ENCODE measurements at regions not wholly inside any gene's neighbourhood (a gene's known extent, or its start where the extent isn't known, plus 50 kb on each side); places are given as distances from the start of the nearest gene placed in this dataset.

DNA sequence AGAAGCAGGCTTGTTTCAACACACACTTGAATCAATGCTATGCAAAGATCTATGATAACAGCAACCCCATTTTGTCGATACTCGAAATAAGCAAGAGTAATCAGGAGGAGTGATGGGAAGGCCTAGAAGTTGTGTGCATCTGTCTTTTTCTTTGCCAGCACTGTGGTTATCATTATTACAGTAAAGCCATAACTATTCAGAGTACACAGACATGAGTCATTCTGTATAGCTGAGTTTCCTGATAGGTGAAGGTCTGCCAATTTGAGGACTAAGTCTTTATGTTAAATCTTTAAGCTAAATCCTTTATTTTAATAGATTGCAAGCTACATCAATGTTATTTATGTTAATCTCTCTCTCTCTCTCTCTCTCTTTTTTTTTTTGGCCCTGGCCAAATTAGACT, 1344.4 kb upstream of the CELF4 start:
- intact Hi-C loops (cut with DNase I), result no loop called here
- DNase-seq (no peak), ATAC-seq (ENCODE audit: poor library complexity) (no peak)

GRCh38 chr18:38902796-38903195, 1337.2 kb upstream of the CELF4 start:
- intact Hi-C loops (cut with DNase I), result no loop called here
- no peak for DNase-seq
- no peak for ATAC-seq (ENCODE audit: poor library complexity)

DNA sequence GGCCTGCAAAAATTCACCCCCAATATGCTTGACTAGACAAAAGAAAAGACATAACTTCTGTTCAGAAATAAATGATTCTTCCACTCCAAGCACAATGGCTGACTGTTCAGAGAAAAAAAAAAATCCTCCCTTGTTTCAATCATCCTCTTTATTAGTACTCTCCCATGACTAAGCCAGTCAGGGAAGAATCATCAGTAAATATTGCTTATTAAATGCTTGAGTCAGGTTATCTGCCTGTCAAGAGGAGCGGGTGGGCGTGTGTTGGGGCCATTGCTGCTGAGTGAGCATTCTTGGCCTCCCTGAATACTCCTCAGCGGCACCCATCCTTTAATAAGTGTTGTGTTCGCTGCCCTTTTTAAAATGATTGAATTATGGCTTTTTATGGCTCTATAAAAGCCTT, 1334.8 kb upstream of the CELF4 start:
- ATAC-seq (ENCODE audit: poor library complexity) (no peak), DNase-seq (no peak)
- intact Hi-C loops (cut with DNase I), result no loop called here

DNA sequence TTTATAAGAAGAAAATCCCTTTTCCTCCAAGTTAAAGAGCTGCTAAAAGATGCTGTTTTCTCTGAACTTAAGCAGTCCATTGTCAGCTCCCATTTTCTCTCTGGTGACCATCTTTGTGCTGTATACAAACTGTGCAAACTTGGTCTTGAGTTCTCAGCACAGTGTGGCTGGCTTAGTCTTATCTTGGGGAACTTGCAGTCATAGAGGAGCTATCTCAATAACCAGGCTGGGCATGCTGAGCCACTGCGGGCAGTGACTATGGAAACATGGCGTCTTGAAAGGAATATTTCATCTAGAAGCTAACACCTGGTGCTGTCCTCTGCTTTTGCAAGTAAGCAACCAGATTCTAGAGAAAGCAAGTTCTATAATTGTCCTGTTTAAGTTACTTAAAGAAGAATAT, 1334.4 kb upstream of the CELF4 start:
- intact Hi-C loops (cut with DNase I), result no loop called here
- DNase-seq, result no peak
- ATAC-seq (ENCODE audit: poor library complexity), result no peak

GRCh38 chr18:38899252-38899651, 1333.7 kb upstream of the CELF4 start:
- DNase-seq, result no peak
- no peak for ATAC-seq (ENCODE audit: poor library complexity)
- intact Hi-C loops (cut with DNase I), result no loop called here

DNA sequence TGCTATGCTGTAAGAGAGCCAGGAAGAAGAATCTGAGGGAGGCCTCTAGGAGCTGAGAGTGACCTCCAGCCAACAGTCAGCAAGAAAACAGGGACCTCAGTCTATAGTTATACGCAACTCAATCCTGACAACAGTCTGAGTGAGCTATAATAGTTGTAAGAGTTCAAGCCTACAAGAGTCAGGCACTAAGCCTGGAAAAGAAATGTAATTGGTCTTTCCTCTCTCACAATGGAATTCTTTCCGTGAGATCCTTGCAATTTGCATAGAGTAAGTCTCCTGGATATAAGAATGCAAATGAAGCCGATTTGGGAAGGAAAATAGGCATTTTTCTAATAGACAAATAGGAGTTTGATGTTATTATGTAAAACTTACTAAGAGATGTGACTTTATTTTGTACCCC, 1332.6 kb upstream of the CELF4 start:
- intact Hi-C loops (cut with DNase I), result no loop called here
- ATAC-seq (ENCODE audit: poor library complexity) (no peak), DNase-seq (no peak)

DNA sequence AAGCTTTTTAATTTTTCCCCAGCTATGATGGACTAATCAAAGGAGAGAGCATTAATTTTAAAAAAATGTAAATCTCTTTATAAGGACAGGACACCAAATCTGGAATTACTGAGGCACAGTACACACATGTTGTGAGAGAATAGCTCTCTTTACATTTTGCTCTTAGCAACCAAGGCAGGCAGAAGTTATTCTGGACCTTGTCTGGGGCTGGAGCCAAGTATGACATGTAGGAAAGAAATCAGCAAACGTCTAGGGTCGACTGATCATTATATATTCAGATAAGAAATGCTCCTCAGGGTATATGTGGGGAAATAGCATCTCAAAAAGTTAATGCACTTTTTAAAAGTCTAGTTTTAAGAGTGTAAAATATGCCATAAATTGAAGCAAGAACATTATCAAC, 1330.0 kb upstream of the CELF4 start:
- no peak for DNase-seq
- intact Hi-C loops (cut with DNase I), result no loop called here
- ATAC-seq (ENCODE audit: poor library complexity), result no peak

DNA sequence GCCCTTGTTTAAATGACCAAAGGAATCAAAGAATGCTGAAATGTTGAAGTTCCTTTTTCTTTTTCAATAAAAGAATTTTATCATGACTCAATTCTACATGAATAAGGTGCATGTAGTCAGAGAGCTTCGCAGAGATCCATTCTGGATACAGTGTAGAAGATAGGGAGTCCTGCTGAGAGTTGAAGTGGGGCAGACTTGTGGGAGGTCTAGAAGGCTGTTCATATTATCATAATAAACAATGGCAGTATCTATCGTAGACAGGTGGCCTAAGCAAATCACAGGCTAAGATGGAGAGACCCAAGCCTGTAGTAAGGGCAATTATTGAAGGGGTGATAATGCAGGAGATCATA, 1322.0 kb upstream of the CELF4 start:
- ATAC-seq (ENCODE audit: poor library complexity), result no peak
- DNase-seq, result no peak
- intact Hi-C loops (cut with DNase I), result no loop called here

DNA sequence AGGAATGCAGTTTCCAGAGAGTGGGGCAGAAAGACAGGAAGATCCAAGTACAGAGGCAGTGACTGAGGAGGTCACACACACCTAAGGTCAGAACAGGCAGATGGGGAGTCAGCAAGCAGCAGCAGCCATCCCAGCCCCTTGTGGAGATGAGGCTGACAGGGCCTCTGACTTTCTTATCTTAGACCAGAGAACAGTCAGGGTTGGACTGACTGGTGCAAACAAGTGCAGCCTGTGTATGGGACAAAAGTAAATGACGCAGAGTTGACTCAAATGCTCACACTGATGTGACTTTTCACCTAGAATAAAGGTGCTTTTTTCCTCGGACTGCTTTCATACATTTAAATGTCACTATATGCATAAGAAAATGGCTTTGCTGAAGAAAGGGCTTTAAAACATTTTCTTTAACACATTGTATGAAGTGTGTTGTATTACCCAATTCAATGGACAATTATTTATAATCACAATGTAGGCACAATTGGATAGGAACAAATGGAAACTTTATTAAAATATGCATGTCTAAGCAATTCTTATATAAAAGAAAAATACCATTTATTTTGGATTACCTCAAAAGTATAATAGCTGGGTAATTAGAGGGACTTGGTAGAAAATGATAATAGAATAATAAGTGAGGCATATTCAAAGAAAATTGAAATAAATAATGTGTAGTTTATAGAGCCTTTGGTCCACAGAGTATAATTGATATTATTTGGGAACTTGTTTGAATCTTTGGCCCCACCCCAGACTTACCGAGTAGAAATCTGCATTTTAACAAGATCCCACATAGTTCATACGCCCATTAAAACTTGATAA, 1321.5 kb upstream of the CELF4 start:
- no peak for DNase-seq
- ATAC-seq (ENCODE audit: poor library complexity), result no peak
- intact Hi-C loops (cut with DNase I), result no loop called here

- no peak for ATAC-seq (ENCODE audit: poor library complexity)
- intact Hi-C loops (cut with DNase I), result no loop called here
Observed at GRCh38 chr18:38886235-38886634, 1320.6 kb upstream of the CELF4 start.

GRCh38 chr18:38884050-38884449, 1318.5 kb upstream of the CELF4 start:
- no peak for DNase-seq
- ATAC-seq (ENCODE audit: poor library complexity), result no peak
- intact Hi-C loops (cut with DNase I), result no loop called here

More at GRCh38 chr18:38886235-38886634, 1320.6 kb upstream of the CELF4 start:
- DNase-seq, result no peak

GRCh38 chr18:38883111-38883510, 1317.5 kb upstream of the CELF4 start:
- intact Hi-C loops (cut with DNase I), result no loop called here
- no peak for ATAC-seq (ENCODE audit: poor library complexity)
- DNase-seq, result no peak

DNA sequence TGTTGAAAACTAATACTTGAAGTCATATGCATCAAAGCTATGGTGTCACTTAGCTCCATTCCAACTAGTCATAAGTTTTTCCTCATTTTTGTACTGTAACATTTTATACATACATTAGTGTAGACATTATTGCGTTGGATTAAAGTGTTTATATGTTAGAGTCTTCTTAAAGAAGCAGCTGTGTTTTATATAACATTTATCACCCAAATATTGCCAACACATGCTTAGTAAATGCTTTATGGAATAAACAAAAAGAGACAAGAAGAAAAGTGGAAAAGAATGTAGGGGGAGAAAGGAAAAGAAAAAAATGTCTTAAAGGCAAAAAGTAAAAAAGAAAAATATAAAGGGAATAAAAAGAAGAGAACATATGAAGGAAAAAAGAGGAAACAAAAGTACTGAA, 1314.3 kb upstream of the CELF4 start:
- ATAC-seq (ENCODE audit: poor library complexity), result no peak
- intact Hi-C loops (cut with DNase I), result no loop called here
- DNase-seq, result no peak

DNA sequence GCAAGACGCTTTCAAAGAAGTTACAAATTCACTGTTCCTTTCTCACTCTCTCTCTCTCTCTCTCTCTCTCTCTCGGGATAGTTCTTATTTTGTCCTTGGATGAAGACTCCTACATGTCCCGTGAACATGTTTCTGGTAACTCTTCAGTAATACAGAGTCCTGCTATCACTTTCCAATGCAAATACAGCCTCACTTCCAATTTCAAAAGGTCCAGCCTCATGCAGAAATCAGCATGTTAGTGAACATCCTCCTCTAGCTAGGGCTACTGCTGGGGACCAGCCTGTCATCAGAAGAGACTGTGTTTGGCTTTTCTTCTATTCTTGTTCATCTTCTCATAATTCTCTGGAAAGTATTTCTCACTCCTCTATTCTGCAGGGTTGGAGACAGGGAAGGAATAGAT, 1306.7 kb upstream of the CELF4 start:
- no peak for DNase-seq
- no peak for ATAC-seq (ENCODE audit: poor library complexity)
- intact Hi-C loops (cut with DNase I), result no loop called here

GRCh38 chr18:38868757-38869156, 1303.2 kb upstream of the CELF4 start:
- DNase-seq (no peak), ATAC-seq (ENCODE audit: poor library complexity) (no peak)
- intact Hi-C loops (cut with DNase I), result no loop called here

DNA sequence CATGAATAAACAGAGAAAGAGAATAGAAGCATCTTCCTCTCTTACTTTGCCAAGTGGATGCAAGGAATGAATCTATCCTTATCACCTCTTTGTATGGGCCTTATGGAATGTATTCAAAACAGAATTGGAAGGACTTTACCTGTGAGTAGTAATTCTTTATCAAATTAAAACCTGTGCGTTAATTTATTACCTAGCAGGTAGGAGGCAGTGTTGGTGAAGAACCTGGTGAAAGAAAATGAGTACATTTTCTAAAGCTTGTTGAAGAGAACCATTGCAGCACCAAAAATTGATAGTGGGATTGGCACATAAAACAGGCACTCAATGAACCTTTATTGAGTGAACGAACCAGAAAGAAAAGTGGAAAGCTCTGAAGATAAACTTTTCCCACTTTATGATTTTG, 1302.1 kb upstream of the CELF4 start:
- DNase-seq (no peak), ATAC-seq (ENCODE audit: poor library complexity) (no peak)
- intact Hi-C loops (cut with DNase I), result no loop called here

DNA sequence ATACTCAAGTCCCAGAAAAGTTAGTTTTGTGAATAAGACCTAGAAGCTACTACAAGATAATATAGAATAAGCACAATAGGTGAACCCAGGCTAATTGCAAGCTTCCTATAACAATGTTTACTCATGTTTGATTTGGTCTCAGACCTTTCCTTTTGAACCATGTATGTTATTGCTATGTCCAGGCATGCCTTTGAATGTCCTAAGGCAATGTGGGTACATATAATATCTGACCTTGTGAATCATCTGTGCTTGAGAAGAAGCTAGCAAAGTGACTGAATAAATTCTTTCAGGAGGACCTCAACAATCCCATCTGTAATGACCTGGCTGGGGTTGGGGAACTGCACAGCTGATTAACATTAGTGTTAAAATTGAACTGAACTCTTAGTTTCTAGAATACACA, 1285.9 kb upstream of the CELF4 start:
- ATAC-seq (ENCODE audit: poor library complexity), result no peak
- intact Hi-C loops (cut with DNase I), result no loop called here

GRCh38 chr18:38847326-38847725, 1281.7 kb upstream of the CELF4 start:
- DNase-seq, result no peak
- no peak for ATAC-seq (ENCODE audit: poor library complexity)
- intact Hi-C loops (cut with DNase I), result no loop called here

More for the DNA sequence above, 1285.9 kb upstream of the CELF4 start:
- no peak for DNase-seq

GRCh38 chr18:38843291-38843690, 1277.7 kb upstream of the CELF4 start:
- intact Hi-C loops (cut with DNase I), result no loop called here
- DNase-seq (no peak), ATAC-seq (ENCODE audit: poor library complexity) (no peak)

- intact Hi-C loops (cut with DNase I), result no loop called here
- DNase-seq, result no peak
Observed at GRCh38 chr18:38826247-38826646, 1260.6 kb upstream of the CELF4 start.

DNA sequence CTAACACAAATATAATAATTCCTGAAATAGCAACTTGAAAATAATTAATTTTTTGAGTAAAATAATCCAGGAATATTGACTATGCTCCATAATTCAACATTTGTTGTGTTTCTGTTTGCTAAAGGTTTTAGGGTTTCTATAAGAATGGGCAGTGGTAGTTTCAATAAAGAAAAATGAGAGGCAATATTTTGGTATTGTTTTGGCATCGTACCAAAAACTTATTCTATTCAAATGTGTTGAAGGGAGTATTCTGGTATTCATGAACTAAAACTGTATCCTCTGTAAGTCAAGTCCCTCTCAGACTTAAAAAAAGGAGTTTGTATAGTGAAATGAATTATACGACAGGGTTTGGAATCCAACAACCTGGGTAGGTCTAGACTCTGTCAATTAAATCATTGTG, 1245.6 kb upstream of the CELF4 start:
- ATAC-seq (ENCODE audit: poor library complexity) (no peak), DNase-seq (no peak)
- intact Hi-C loops (cut with DNase I), result no loop called here

More at GRCh38 chr18:38826247-38826646, 1260.6 kb upstream of the CELF4 start:
- ATAC-seq (ENCODE audit: poor library complexity), result no peak

Data from Right ventricle myocardium superior (tissue), 1 donor.